Glutamatergic neuron (in vitro differentiated cells): ENCODE measurements at regions not wholly inside any gene's neighbourhood (a gene's known extent, or its start where the extent isn't known, plus 50 kb on each side); places are given as distances from the start of the nearest gene placed in this dataset.

Source experiments
- DNase-seq: peaks from one replicate; pipeline ENCODE4 v3.0.0; 2022
- H3K27ac Mint-ChIP-seq: one replicate; pipeline ENCODE4 v1.8.0; 2020; ENCODE audit warnings: mild to moderate bottlenecking, mixed read lengths, inconsistent platforms; ENCODE audit not compliant: unreplicated experiment
- H3K27me3 Mint-ChIP-seq: one replicate; pipeline ENCODE4 v1.8.0; 2020; ENCODE audit warnings: mild to moderate bottlenecking, moderate library complexity, mixed read lengths, inconsistent platforms; ENCODE audit not compliant: unreplicated experiment
- H3K36me3 Mint-ChIP-seq: one replicate; pipeline ENCODE4 v1.8.0; 2020; ENCODE audit warnings: mild to moderate bottlenecking, mixed read lengths, inconsistent platforms; ENCODE audit not compliant: unreplicated experiment
- H3K4me1 Mint-ChIP-seq: one replicate; pipeline ENCODE4 v1.8.0; 2020; ENCODE audit warnings: mild to moderate bottlenecking, low read depth, mixed read lengths, inconsistent platforms; ENCODE audit not compliant: unreplicated experiment
- H3K4me3 Mint-ChIP-seq: one replicate; pipeline ENCODE4 v1.8.0; 2020; ENCODE audit warnings: mild to moderate bottlenecking, mixed read lengths, inconsistent platforms; ENCODE audit not compliant: unreplicated experiment
- H3K9me3 Mint-ChIP-seq: one replicate; pipeline ENCODE4 v1.8.0; 2020; ENCODE audit warnings: mild to moderate bottlenecking, moderate library complexity, mixed read lengths, inconsistent platforms; ENCODE audit not compliant: unreplicated experiment
- TF ChIP-seq, protein P1 (sequence below): fragments of 200-600 bp; sonication (generic); IDR thresholded peaks from one replicate; pipeline ENCODE4 v1.5.0; 2021; ENCODE audit not compliant: partially characterized antibody, unreplicated experiment

DNA sequence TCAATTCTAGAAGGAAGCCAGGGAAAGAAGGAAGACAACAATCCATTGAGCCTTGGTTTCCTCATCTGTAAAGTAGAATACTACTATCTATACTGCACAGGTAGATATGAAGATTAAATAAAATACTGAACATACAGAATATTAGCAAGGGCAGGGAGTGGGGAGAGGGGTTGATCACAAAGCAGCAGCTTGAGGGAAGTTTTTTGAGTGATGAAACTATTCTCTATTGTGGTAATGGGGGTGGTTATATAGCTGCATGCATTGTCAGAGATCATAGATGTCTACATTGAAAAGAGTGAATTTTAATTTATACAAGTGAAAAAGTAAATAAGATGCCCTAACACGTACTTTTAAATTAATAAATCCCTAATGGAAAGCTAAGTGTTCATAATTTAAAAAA is 242.6 kb upstream of the LRTM1 start:
- H3K27me3 Mint-ChIP-seq: no peaks in the 10 kb centered on the region
- H3K4me3 Mint-ChIP-seq: no peak overlapping the region
- DNase-seq: no peak
- no peaks in the 10 kb centered on the region for H3K4me1 Mint-ChIP-seq
- TF ChIP-seq, protein P1, sequence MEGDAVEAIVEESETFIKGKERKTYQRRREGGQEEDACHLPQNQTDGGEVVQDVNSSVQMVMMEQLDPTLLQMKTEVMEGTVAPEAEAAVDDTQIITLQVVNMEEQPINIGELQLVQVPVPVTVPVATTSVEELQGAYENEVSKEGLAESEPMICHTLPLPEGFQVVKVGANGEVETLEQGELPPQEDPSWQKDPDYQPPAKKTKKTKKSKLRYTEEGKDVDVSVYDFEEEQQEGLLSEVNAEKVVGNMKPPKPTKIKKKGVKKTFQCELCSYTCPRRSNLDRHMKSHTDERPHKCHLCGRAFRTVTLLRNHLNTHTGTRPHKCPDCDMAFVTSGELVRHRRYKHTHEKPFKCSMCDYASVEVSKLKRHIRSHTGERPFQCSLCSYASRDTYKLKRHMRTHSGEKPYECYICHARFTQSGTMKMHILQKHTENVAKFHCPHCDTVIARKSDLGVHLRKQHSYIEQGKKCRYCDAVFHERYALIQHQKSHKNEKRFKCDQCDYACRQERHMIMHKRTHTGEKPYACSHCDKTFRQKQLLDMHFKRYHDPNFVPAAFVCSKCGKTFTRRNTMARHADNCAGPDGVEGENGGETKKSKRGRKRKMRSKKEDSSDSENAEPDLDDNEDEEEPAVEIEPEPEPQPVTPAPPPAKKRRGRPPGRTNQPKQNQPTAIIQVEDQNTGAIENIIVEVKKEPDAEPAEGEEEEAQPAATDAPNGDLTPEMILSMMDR: no peak
- no peaks in the 10 kb centered on the region for H3K36me3 Mint-ChIP-seq
- no peaks in the 10 kb centered on the region for H3K9me3 Mint-ChIP-seq
- no peak overlapping the region for H3K27ac Mint-ChIP-seq

DNA sequence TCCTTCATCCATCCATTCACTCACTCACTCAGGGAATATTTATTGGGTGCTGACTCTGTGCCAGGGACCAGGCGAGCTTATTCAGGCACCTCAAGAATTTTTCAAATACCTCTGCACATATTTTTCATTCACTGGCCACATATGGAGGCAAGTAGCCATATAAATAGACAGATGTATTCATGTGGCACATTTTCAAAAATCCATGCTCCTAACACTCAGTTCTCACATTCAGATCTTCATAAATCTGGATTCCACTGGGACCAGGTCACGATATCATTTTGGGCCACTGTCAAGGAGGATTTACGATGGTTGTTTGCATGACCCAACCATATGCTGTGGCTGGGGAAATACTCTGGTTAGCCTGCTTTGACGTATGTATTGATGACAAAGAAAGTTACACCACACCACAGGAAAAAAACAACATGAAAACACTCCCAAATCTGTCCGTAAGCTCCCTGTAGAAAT is 241.8 kb upstream of the LRTM1 start:
- DNase-seq: no peak

DNA sequence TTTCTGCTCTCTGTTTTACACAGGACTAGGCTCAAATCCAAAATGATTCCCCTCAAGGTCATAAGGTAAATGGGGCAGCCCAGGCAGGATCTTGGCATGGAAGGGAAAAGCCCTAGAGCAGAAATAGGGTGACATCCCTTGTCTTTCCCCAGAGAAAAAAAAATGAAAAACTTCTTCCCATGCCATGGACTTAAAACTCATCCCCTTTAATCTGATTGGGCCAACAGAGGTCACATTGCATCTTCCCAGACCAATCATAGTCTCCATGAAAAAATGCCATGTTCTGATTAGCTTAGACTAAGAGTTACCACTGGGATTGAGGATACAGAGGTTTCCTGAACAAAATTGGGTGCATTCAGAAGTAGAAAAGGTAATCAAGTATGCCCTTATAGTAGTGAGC is 241.3 kb upstream of the LRTM1 start:
- TF ChIP-seq, protein P1: no peak
- H3K9me3 Mint-ChIP-seq: no peaks in the 10 kb centered on the region
- no peaks in the 10 kb centered on the region for H3K4me1 Mint-ChIP-seq

More for the DNA sequence above, 241.8 kb upstream of the LRTM1 start:
- no peaks in the 10 kb centered on the region for H3K4me1 Mint-ChIP-seq
- H3K36me3 Mint-ChIP-seq: no peaks in the 10 kb centered on the region
- TF ChIP-seq, protein P1: no peak
- H3K9me3 Mint-ChIP-seq: no peaks in the 10 kb centered on the region
- no peak overlapping the region for H3K27ac Mint-ChIP-seq
- H3K4me3 Mint-ChIP-seq: no peak overlapping the region
- no peaks in the 10 kb centered on the region for H3K27me3 Mint-ChIP-seq

DNA sequence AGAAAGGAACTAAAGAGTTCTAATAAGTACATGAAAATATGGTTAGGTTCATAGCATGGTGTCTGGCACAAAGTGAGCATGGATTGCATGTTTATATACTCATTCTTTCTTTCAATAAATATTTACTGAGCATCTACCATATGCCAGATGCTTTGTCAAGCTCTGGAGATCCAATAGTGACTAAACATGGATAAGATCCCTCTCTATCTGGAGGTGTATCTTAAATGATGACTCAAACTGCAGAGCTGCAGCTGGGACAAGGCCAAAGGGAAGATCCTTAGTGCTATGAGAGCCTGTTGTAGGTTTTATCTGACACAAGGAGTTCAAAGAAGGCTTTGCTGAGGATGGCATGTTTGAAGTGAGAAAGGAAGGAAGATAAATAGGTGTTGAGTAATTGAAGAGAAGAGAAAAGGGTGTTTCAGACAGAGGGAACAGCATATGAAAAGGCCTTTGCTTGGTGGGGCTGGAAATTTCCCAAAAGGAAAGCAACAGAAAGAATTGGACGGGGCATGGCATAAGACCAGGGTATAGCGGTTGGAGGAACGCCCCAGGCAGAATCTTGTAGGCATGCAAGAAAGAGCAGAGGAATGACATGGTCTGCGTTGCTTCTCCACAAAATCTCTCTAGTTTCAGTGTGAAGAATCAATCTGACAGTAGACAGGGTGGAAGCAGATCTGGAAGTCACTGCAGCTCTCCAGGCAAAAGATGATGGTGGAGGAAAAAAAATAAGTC is 239.9 kb upstream of the LRTM1 start:
- Mint-ChIP-seq H3K36me3 (no peaks in the 10 kb centered on the region), H3K27ac (no peak overlapping the region), H3K27me3 (no peaks in the 10 kb centered on the region), H3K9me3 (no peaks in the 10 kb centered on the region), H3K4me1 (no peaks in the 10 kb centered on the region), H3K4me3 (no peak overlapping the region)
- TF ChIP-seq, protein P1: no peak
- no peak for DNase-seq

More for the DNA sequence above, 241.3 kb upstream of the LRTM1 start:
- H3K4me3 Mint-ChIP-seq: no peak overlapping the region
- H3K27ac Mint-ChIP-seq: no peak overlapping the region
- no peaks in the 10 kb centered on the region for H3K36me3 Mint-ChIP-seq
- no peaks in the 10 kb centered on the region for H3K27me3 Mint-ChIP-seq
- DNase-seq: no peak
